Activated naive CD8-positive, alpha-beta T cell treated with anti-CD3 and anti-CD28 coated beads, Interleukin-2, amount 10 ng/mL, durations not matched to agents 7 days and 5 days (primary cell): ENCODE measurements at regions not wholly inside any gene's neighbourhood (a gene's known extent, or its start where the extent isn't known, plus 50 kb on each side); places are given as distances from the start of the nearest gene placed in this dataset.
"Not testable (repeated sequence)": the region's sequence is repeated elsewhere in the genome, so short reads cannot be mapped to it uniquely, and the experiment has no call there.

Experiments
- ATAC-seq: fragments of 150-1000 bp; cut with Tn5 transposase; one replicate; pipeline ENCODE4 v1.10.0; 2021; ENCODE audit warnings: low read depth, moderate library complexity
- POLR2A ChIA-PET: fragments of 350-600 bp; sonication (Branson Sonifier 250); formaldehyde crosslinking; loops from one replicate; lab custom pipeline; 2021; ENCODE audit warnings: antibody characterized with exemption; lab: Charles Lee
- DNase-seq: peaks from one replicate; pipeline ENCODE4 v3.0.0; 2021
- H3K27ac Mint-ChIP-seq: one replicate; pipeline ENCODE4 v1.8.0; 2022; ENCODE audit warnings: mild to moderate bottlenecking, mixed read lengths
- H3K27me3 Mint-ChIP-seq: one replicate; pipeline ENCODE4 v1.8.0; 2022; ENCODE audit warnings: mild to moderate bottlenecking, moderate library complexity, mixed read lengths
- H3K36me3 Mint-ChIP-seq: one replicate; pipeline ENCODE4 v1.8.0; 2021; ENCODE audit warnings: mild to moderate bottlenecking, mixed read lengths
- H3K4me1 Mint-ChIP-seq: one replicate; pipeline ENCODE4 v1.8.0; 2021; ENCODE audit warnings: mixed read lengths
- H3K4me3 Mint-ChIP-seq: one replicate; pipeline ENCODE4 v1.8.0; 2022; ENCODE audit warnings: mild to moderate bottlenecking, moderate library complexity, mixed read lengths
- H3K9me3 Mint-ChIP-seq: one replicate; pipeline ENCODE4 v1.8.0; 2021; ENCODE audit warnings: mixed read lengths

DNA sequence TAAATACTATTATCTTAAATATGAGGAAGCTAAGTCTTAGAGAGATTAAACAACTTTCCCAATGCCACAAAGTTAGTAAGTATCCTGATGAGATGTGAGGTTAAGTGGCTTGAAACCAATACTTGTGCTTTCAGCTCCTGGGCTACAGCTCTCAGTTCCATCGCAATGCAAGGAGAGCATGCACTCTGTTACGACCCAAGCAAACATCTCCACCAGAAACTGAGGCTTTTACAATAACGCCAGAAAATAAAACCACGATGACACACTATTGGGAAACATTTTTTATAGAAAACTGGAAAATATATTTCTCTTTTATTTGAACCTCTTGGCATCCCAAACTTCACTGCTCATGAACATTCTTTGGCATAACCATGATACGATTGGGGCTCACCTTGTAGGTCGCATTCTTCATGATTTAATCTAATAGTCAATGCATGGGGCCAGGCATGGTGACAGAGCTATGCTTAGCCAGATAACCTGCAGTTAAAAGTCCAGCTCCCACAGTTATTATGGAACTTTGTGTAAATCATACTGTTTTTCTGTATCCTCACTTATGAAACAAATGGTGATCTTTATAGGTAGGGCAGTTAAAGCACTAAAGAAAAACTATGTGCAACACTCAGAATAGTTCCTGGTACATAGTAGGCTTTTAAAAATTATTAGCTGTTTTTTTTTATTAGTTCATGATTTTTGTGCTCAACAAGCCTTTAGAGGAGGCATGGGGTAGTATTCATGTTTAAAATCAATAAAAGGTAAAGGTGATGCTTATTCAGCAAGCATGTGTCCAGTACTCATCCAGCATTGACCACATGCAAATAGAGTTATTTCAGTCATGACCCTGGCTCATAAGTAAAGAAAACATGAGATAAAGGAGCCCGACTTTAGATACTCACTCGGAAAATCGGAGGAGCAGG lies 238.3 kb upstream of the TRIB2 start:
- no peak for ATAC-seq
- no peak overlapping the region for H3K4me3 Mint-ChIP-seq

DNA sequence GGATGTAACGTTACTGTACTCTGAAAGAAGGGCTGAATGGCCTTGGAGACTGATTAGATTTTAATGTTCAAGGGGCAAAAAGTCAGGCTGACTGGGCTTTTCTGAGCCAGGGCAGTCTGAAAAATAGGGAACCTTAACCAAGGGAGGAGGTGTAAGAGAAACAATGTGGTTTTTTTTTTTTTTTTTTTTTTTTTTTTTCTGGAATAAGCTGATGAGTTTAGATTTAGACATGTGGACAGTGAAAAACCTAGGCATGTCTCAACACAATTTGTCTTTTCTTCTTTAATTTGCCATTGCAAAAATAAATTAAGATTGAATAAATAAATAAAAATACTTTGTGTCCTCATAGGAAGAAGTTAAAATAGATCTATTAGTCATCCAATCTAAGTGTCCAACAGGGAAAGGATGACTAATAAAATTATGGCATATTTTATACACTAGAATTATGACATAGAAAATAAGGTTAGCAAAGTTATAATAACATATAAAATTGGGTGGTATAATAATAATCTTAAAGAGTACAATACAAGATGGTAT lies 237.6 kb upstream of the TRIB2 start:
- POLR2A ChIA-PET = no interaction called here
- peaks cover 6% of the 10 kb centered on the region for H3K36me3 Mint-ChIP-seq
- DNase-seq (no peak), ATAC-seq (no peak)
- H3K27ac Mint-ChIP-seq = no peak overlapping the region
- H3K27me3 Mint-ChIP-seq = no peaks in the 10 kb centered on the region
- H3K9me3 Mint-ChIP-seq = peaks cover 6% of the 10 kb centered on the region
- no peak overlapping the region for H3K4me3 Mint-ChIP-seq
- H3K4me1 Mint-ChIP-seq = no peaks in the 10 kb centered on the region

More for the DNA sequence above, 238.3 kb upstream of the TRIB2 start:
- Mint-ChIP-seq H3K27ac (no peak overlapping the region), H3K36me3 (peaks cover 6% of the 10 kb centered on the region), H3K9me3 (peaks cover 6% of the 10 kb centered on the region), H3K4me1 (no peaks in the 10 kb centered on the region), H3K27me3 (no peaks in the 10 kb centered on the region)
- POLR2A ChIA-PET = no interaction called here
- no peak for DNase-seq

DNA sequence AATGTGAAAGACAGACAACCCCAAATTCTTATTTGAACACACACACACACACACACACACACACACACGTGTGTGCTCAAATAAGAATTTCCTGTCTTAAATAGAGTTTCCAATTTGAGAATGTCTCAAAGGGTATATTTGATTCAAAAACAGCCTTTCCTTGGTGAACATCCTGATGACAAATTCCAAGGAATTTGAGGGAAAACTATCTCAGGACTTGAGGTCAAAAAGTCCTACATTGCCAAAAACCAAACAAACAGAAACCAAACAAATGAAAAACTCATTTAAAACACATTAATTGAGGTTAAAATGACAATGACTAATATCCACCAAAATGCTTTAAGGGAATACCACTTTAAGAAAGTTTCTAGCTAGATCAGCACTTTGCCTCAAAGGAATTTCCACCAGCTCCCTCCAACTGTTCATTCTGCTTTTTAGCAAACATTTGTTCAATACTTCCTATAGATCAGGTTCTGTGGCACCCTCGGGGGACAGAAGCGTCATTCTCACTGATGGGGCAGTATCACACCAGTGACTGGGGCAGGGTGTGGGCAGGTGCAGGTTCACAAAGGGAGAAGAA lies 232.1 kb upstream of the TRIB2 start:
- POLR2A ChIA-PET = no interaction called here
- H3K4me1 Mint-ChIP-seq = peaks cover 32% of the 10 kb centered on the region
- H3K4me3 Mint-ChIP-seq = no peak overlapping the region
- DNase-seq = no peak
- no peak overlapping the region for H3K27ac Mint-ChIP-seq
- H3K36me3 Mint-ChIP-seq = no peaks in the 10 kb centered on the region
- H3K9me3 Mint-ChIP-seq = no peaks in the 10 kb centered on the region
- ATAC-seq = no peak
- H3K27me3 Mint-ChIP-seq = no peaks in the 10 kb centered on the region

DNA sequence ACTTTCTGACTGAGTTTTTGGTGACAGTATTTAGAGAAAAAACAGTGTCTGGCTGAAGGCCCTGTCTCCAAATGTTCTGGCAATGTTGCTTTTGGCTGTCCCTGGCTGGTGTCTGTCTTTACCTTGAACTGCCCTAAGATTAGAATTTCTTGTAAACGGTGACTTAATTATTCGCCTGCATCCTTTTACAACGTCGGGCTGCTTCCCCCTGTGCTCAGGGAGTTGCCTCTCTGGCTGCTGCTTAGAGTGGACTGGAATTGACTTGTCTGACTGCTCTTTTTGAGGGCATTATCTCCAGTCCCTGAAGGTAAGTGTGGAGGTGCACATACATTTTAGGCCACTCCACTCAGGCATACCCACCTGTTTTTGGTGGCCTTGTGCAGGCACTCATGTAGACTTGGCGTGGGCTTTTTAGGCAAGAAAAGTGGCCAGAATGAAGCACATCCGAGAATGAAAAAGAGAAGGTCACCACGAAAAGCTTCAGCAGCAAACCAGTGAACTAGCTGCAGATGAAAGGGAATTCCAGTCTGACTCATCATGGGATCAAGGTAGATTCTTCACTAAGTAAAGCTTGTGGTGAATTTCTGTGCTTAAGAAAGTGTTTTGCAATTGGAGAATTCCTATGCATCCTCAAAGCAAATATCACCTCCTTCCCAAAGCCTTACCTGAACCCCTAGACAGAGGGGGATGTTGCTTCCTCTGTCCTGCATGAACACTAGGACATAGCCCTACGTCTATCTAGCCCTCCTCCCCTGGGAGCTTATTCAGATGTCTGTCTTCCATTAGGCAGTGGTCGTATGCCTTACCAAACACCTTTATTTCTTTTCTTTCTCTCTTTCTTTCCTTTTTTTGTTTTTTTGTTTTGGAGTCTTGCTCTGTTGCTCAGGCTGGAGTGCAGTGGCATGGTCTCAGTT lies 230.3 kb upstream of the TRIB2 start:
- Mint-ChIP-seq H3K27ac (peak overlapping the region; percentile 3), H3K4me3 (no peak overlapping the region), H3K36me3 (peaks cover 2% of the 10 kb centered on the region), H3K4me1 (peaks cover 34% of the 10 kb centered on the region), H3K9me3 (peaks cover 2% of the 10 kb centered on the region), H3K27me3 (no peaks in the 10 kb centered on the region)
- DNase-seq = no peak
- POLR2A ChIA-PET = no interaction called here
- no peak for ATAC-seq

DNA sequence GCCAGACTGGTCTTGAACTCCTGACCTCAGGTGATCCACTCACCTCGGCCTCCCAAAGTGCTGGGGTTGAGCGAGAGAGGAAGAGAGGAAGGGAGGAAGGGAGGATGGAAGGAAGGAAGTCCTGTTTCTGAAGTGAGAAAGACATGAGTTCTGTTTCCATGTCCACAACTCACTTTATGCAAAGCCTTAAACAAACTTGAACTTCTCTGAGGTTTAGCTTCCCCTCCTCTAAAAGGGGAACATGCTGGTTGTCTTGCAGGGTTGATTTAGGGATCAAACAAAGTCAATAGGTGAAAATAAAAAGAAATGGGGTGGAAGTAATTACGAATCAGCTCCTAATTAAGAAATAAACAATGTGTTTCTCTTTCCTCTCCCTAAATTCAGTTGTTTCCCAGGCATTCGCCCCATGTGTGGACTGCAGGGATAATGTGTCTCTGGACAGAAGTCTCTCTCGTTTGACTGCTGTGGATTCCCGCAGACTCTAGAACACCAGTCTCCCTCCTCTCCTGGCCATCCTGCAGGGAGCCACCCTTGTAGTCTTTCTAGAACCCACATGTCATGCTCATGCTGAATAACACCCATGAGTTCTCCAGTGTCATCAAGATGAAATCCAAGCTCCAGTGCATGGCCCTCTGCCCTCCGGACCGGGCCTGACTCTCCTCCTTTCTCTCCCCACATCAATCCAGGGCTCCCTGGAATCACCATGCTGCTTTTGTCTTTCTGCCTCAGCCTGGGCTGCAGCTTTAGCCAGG lies 229.3 kb upstream of the TRIB2 start:
- Mint-ChIP-seq H3K36me3 (peaks cover 2% of the 10 kb centered on the region), H3K9me3 (peaks cover 2% of the 10 kb centered on the region), H3K27me3 (no peaks in the 10 kb centered on the region), H3K4me1 (peaks cover 34% of the 10 kb centered on the region), H3K4me3 (peak overlapping the region; percentile 3), H3K27ac (peak overlapping the region; percentile 87)
- no peak for ATAC-seq
- DNase-seq = no peak
- POLR2A ChIA-PET = interaction anchor here (0.8 to 1.7 kb wide), 2 partner anchors 13 to 229 kb away, joined by 3 to 6 read pairs; partner anchors contain the start of gene TRIB2

DNA sequence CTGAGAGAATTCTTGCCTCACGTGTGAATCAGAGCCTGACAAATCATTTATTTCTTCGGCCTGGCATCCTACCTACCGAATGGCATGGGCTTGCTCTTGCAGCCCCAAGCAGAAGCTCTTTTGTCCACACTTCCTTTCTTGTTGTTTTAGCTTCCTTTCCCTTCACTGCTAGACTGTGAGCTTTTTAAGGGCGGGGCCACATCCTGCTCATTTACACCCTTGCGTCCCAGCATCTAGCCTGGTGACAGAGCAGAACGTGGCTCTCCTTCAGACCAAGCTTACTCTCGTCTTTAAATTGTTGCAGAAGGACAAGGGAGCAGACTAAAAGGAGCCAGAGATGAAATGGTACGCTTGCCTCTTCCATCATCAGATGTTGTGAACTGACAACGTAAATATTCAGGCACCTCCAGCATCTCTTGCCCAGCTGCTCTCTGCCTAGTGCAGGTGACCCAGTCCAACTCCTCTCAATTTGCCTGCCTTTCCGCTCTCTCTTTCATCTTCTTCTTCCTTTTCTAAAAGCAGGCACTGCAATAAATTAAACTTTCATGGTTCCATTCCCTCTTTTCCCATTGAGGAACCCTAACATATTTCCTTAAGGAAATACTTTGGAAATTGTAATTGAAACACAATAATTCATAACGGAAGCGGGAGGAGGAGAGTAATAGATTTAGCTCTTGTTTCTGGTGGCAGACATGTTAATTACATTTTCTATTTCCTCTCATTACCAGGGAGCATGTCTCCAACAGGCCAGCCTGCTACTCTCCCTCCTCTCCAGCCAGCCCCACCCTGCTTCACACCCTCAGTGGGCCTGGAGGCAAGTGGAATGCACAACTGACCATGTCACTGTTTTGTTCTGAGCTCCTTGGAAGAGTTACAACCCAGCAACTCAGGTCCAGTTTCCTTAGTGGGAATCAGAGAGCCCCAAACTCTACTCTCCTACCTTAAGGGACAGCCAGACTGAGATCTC lies 228.1 kb upstream of the TRIB2 start:
- DNase-seq (peak; percentile 47), ATAC-seq (peak; percentile 99)
- peaks cover 2% of the 10 kb centered on the region for H3K36me3 Mint-ChIP-seq
- peak overlapping the region; percentile 87 for H3K27ac Mint-ChIP-seq
- H3K27me3 Mint-ChIP-seq = no peaks in the 10 kb centered on the region
- POLR2A ChIA-PET = interaction anchor here (0.9 to 1.7 kb wide), 5 partner anchors 9 to 228 kb away, joined by 3 to 12 read pairs (median 5); partner anchors contain the start of gene TRIB2
- H3K4me1 Mint-ChIP-seq = peaks cover 40% of the 10 kb centered on the region
- H3K9me3 Mint-ChIP-seq = peaks cover 2% of the 10 kb centered on the region
- H3K4me3 Mint-ChIP-seq = peak overlapping the region; percentile 71

DNA sequence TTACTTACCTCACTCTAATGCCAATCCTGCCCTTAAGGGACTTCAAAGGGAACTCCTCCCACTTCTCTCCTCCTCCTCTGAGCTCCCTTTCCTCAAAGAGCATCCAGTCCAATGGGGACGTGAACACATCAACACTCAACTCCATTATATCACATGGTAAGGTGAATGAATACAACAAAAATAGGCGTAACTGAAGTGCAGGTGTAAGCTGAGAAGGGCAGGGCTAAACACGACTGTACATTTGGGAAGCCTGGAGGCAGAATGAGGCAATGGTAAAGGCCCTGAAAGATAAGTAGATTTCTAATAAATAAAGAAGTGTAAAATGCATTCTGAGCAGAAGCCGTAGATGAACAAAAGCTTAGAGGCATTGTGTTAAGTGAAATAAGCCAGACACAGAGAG lies 226.1 kb upstream of the TRIB2 start:
- ATAC-seq = no peak
- Mint-ChIP-seq H3K4me1 (peaks cover 42% of the 10 kb centered on the region), H3K27ac (no peak overlapping the region), H3K36me3 (peaks cover 2% of the 10 kb centered on the region), H3K27me3 (no peaks in the 10 kb centered on the region), H3K9me3 (peaks cover 5% of the 10 kb centered on the region), H3K4me3 (no peak overlapping the region)
- no peak for DNase-seq
- POLR2A ChIA-PET = interaction anchor here (1.0 kb wide), 1 partner anchor 76 kb away, joined by 4 read pairs; no protein-coding TSS in a partner anchor

DNA sequence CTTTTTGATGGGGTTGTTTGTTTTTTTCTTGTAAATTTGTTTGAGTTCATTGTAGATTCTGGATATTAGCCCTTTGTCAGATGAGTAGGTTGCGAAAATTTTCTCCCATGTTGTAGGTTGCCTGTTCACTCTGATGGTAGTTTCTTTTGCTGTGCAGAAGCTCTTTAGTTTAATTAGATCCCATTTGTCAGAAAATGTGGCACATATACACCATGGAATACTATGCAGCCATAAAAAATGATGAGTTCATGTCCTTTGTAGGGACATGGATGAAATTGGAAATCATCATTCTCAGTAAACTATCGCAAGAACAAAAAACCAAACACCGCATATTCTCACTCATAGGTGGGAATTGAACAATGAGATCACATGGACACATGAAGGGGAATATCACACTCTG lies 224.4 kb upstream of the TRIB2 start:
- not testable (repeated sequence) for H3K9me3 Mint-ChIP-seq, H3K4me3 Mint-ChIP-seq, DNase-seq, ATAC-seq, H3K27ac Mint-ChIP-seq, H3K36me3 Mint-ChIP-seq, H3K27me3 Mint-ChIP-seq
- POLR2A ChIA-PET = interaction anchor here (1.0 to 1.4 kb wide), 2 partner anchors 9 to 14 kb away, joined by 3 to 4 read pairs; no protein-coding TSS in a partner anchor
- peaks cover 43% of the 10 kb centered on the region for H3K4me1 Mint-ChIP-seq

DNA sequence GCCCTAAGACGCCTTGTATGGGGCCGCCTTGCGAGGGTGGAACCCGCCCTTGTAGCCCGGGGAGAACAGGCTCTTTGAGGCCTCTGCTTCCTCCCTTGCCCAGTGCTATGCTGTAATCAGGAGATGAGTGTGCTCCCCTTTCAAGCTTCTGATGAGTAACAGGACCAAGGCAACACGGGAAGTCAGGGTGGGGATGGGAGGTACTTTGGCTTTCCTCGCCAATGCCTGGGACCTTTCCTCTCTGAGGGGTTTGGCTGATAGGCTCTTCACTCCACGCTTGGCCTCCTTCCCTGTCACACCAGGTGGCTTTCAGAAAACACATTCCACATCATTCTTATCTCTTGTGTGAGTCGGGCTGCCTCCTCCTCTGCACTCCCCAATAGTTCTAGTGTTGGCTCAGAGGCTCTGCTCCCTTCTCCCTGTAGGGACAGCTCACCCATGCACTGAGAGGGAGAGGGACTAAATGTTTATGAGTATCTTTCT lies 223.7 kb upstream of the TRIB2 start:
- Mint-ChIP-seq H3K27me3 (no peaks in the 10 kb centered on the region), H3K27ac (peak overlapping the region; percentile 44), H3K36me3 (peaks cover 5% of the 10 kb centered on the region), H3K4me1 (peaks cover 43% of the 10 kb centered on the region), H3K9me3 (peaks cover 9% of the 10 kb centered on the region), H3K4me3 (no peak overlapping the region)
- ATAC-seq = peak; percentile 38
- POLR2A ChIA-PET = interaction anchor here (0.8 to 1.4 kb wide), 3 partner anchors 8 to 224 kb away, joined by 3 to 4 read pairs (median 4); partner anchors contain the start of gene TRIB2
- no peak for DNase-seq

DNA sequence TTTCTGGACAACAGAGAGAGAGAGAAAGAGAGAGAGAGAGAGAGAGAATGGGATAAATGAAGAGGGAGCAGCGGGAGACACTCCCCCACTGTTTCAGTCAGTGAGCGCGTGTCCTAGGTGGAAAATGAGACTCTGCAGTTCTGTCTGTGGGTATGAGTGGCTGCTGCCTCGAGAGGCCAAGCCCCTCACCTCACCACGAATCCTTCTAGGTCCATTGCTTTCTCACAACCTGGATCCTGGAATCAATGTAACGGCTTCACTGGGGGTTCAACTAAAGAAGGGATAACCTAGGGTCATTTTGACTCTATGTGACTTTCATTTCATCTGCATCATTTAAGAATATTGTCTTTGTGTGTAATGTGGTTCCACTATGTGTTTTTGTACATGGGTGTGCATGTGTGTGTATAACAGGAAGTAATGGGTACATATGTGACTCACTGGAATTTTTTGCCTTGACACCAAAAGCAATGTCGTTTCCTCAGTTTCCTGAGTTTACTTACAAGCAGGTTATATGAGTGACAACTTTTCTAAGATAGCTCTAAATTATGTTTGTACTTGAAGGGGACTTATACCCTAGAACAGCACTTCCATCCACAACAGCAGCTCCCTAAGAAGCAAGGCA lies 221.4 kb upstream of the TRIB2 start:
- Mint-ChIP-seq H3K27me3 (no peaks in the 10 kb centered on the region), H3K27ac (no peak overlapping the region), H3K9me3 (peaks cover 9% of the 10 kb centered on the region), H3K36me3 (peaks cover 5% of the 10 kb centered on the region), H3K4me3 (no peak overlapping the region), H3K4me1 (peaks cover 42% of the 10 kb centered on the region)
- no peak for ATAC-seq
- POLR2A ChIA-PET = interaction anchor here (1.1 kb wide), 1 partner anchor 38 kb away, joined by 3 read pairs; no protein-coding TSS in a partner anchor
- no peak for DNase-seq

DNA sequence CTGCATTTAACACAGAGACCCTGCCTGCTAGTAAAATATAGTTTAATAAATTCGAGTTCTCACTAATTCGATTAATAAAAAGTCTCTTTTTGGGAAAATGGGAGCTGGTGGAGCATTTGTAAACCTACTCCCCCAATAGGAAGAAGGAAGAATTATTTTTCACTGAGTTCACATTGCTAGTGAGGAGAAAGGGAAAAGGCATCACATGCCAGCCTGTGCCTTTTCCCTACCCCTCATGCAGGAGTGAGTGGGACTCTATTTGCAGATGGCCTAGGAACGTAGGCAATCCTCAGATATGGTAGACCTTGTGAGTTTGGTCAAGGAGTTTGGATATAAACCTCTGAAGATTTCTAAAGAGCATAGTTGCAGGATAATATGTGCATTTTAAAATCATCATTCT lies 218.4 kb upstream of the TRIB2 start:
- DNase-seq = no peak
- peaks cover 59% of the 10 kb centered on the region for H3K4me1 Mint-ChIP-seq
- peaks cover 5% of the 10 kb centered on the region for H3K36me3 Mint-ChIP-seq
- ATAC-seq = no peak
- POLR2A ChIA-PET = interaction anchor here (0.6 kb wide), 1 partner anchor 23 kb away, joined by 3 read pairs; no protein-coding TSS in a partner anchor
- no peaks in the 10 kb centered on the region for H3K27me3 Mint-ChIP-seq
- no peak overlapping the region for H3K27ac Mint-ChIP-seq
- H3K9me3 Mint-ChIP-seq = peaks cover 7% of the 10 kb centered on the region
- H3K4me3 Mint-ChIP-seq = peak overlapping the region; percentile 43
